ENCODE measurements at regions not wholly inside any gene's neighbourhood (a gene's known extent, or its start where the extent isn't known, plus 50 kb on each side); places are given as distances from the start of the nearest gene placed in this dataset.
"Not testable (repeated sequence)": the region's sequence is repeated elsewhere in the genome, so short reads cannot be mapped to it uniquely, and the experiment has no call there.

GRCh38 chr18:4582431-4583335 lies 127.6 kb upstream of the DLGAP1 start:
- DNase-seq (ENCODE audit: low spot score in 2 of 2) (no peak), ATAC-seq (no peak)
- Mint-ChIP-seq H3K9me3 (peaks cover 7 to 33% of the 10 kb centered on the region in 2 donors), H3K36me3 (peaks cover 7 to 8% of the 10 kb centered on the region in 2 donors), H3K27ac (no peak overlapping the region)

GRCh38 chr18:4581966-4582365 lies 126.9 kb upstream of the DLGAP1 start:
- no peak for DNase-seq (ENCODE audit: low spot score in 2 of 2)
- Mint-ChIP-seq H3K27ac (no peak overlapping the region), H3K9me3 (peaks cover 13 to 40% of the 10 kb centered on the region in 2 donors), H3K36me3 (peaks cover 7 to 14% of the 10 kb centered on the region in 2 donors)
- no peak for ATAC-seq

GRCh38 chr18:4578449-4578848 lies 123.3 kb upstream of the DLGAP1 start:
- Mint-ChIP-seq H3K9me3 (peaks cover 32 to 56% of the 10 kb centered on the region in 2 donors), H3K36me3 (peaks cover 7 to 14% of the 10 kb centered on the region in 2 donors), H3K27ac (no peak overlapping the region)
- no peak for ATAC-seq
- DNase-seq (ENCODE audit: low spot score in 2 of 2): no peak

- no peak overlapping the region for H3K27ac Mint-ChIP-seq
Observed at GRCh38 chr18:4573735-4574134, 118.6 kb upstream of the DLGAP1 start.

DNA sequence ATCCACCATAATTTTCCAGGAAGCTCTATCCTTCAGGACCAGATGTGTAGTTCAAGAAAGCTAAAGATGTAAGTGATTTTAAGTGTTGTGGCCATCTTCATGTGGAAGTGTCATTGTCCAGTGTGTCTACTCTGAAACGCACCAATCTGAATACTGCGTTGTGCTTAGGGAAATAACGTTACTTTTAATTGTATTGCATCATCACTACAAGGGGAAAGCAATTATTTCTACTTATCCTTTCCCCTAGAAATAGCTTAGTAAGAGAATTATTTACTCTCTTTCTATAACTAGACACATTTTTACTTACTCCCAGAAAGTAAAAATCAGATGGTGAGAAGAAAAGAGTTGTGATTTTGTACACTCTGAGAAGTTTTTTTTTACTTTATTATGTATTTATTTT lies 102.4 kb upstream of the DLGAP1 start:
- Mint-ChIP-seq H3K9me3 (peaks cover 8 to 12% of the 10 kb centered on the region in 2 donors), H3K27ac (no peak overlapping the region), H3K36me3 (no peaks in the 10 kb centered on the region)
- ATAC-seq (no peak), DNase-seq (ENCODE audit: low spot score in 2 of 2) (no peak)

More at GRCh38 chr18:4573735-4574134, 118.6 kb upstream of the DLGAP1 start:
- H3K9me3 Mint-ChIP-seq: peaks cover 42 to 46% of the 10 kb centered on the region in 2 donors
- ATAC-seq (no peak), DNase-seq (ENCODE audit: low spot score in 2 of 2) (no peak)
- H3K36me3 Mint-ChIP-seq: peaks cover 3 to 10% of the 10 kb centered on the region in 2 donors

- Mint-ChIP-seq H3K27ac (no peak overlapping the region), H3K36me3 (no peaks in the 10 kb centered on the region), H3K9me3 (peaks cover 3 to 5% of the 10 kb centered on the region in 2 donors)
- DNase-seq (ENCODE audit: low spot score in 2 of 2): no peak
- ATAC-seq: no peak
Observed at GRCh38 chr18:4551001-4551360, 95.9 kb upstream of the DLGAP1 start.

DNA sequence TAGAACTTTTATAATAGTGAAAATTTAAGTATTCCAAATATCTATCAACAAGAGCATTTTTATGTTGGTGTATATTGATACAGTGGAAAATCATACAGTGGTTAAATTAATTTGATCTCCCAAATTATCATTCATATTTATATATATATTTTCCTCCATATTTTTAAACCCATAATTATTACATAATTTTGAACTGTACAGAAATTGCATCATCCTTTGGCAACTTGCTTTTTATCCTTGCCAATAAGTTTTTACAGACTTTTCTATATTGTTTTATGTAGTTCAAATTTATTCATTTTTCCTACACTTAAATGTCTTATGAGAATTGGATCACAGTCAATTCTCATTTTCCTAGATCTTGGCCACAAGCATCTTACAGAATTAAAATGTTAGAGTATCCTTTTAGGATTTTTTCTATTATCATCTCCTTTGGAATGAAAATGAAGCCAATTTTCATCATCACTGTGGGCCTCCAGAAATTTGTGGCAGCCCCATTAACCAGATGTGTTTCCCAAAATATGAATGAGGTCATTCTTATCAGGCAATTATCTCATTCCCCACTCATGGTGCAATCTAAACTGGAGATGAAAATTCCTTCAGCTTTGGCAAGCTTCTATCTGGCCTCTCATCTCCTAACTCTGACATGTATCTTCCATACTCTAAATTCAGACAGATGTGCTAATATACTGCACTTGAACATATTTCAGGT lies 94.2 kb upstream of the DLGAP1 start:
- Mint-ChIP-seq H3K9me3 (peaks cover 0 to 9% of the 10 kb centered on the region in 2 donors), H3K27ac (no peak overlapping the region), H3K36me3 (no peaks in the 10 kb centered on the region)
- ATAC-seq: no peak
- DNase-seq (ENCODE audit: low spot score in 2 of 2): no peak

DNA sequence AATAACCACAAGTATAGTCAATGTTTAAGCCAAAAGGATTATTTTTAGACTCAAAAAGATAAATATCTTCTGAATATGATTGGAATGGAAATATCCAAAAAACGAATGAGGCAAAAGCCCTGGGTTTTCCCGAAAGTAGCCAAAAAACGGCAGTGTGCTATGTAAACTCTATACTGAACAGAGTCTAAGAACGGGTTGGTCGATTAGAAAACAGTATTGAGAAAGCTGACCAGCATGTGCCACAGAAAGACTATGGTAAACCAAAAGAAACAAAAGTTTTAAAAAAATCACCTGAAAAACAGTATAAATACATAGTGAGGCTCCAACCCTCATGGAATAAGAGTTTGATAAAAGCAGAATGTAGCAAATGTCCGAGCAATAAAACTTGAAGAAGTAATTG lies 92.0 kb upstream of the DLGAP1 start:
- ATAC-seq: no peak
- no peak overlapping the region for H3K27ac Mint-ChIP-seq
- H3K36me3 Mint-ChIP-seq: no peaks in the 10 kb centered on the region
- DNase-seq (ENCODE audit: low spot score in 2 of 2): no peak
- peaks cover 0 to 5% of the 10 kb centered on the region in 2 donors for H3K9me3 Mint-ChIP-seq

- no peak overlapping the region for H3K27ac Mint-ChIP-seq
- no peaks in the 10 kb centered on the region for H3K36me3 Mint-ChIP-seq
- ATAC-seq (no peak), DNase-seq (ENCODE audit: low spot score in 2 of 2) (no peak)
- H3K9me3 Mint-ChIP-seq: peaks cover 4 to 5% of the 10 kb centered on the region in 2 donors
Observed at GRCh38 chr18:4544142-4544541, 89.0 kb upstream of the DLGAP1 start.

- Mint-ChIP-seq H3K36me3 (no peaks in the 10 kb centered on the region), H3K9me3 (peaks cover 9% of the 10 kb centered on the region in 2 donors), H3K27ac (no peak overlapping the region)
- DNase-seq (ENCODE audit: low spot score in 2 of 2) (no peak), ATAC-seq (no peak)
Observed at GRCh38 chr18:4543711-4544110, 88.6 kb upstream of the DLGAP1 start.

GRCh38 chr18:4541588-4541987 lies 86.5 kb upstream of the DLGAP1 start:
- Mint-ChIP-seq H3K9me3 (peaks cover 16 to 17% of the 10 kb centered on the region in 2 donors), H3K36me3 (no peaks in the 10 kb centered on the region), H3K27ac (no peak overlapping the region)
- DNase-seq (ENCODE audit: low spot score in 2 of 2) (no peak), ATAC-seq (no peak)

DNA sequence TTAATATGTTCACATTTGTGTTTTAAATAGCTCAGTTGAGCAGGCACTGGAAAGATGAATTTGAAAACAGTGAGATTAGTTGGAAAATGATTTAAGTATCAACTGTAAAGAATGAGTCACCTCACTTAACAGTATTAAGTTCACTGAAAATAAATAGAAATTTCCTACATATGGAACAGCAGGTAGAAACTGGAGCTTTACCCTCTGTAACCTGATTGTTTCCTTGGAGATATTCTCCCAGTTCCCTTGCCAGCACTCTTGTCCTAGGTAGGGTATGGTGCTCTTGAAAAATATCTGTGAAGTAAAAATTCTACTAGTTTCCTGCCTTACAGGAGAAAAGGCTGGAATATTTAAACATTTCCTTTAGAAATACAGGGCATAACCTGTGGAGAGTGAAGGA lies 81.3 kb upstream of the DLGAP1 start:
- peaks cover 7 to 9% of the 10 kb centered on the region in 2 donors for H3K36me3 Mint-ChIP-seq
- H3K9me3 Mint-ChIP-seq: peaks cover 28 to 32% of the 10 kb centered on the region in 2 donors
- no peak for ATAC-seq
- DNase-seq (ENCODE audit: low spot score in 2 of 2): no peak
- H3K27ac Mint-ChIP-seq: no peak overlapping the region

DNA sequence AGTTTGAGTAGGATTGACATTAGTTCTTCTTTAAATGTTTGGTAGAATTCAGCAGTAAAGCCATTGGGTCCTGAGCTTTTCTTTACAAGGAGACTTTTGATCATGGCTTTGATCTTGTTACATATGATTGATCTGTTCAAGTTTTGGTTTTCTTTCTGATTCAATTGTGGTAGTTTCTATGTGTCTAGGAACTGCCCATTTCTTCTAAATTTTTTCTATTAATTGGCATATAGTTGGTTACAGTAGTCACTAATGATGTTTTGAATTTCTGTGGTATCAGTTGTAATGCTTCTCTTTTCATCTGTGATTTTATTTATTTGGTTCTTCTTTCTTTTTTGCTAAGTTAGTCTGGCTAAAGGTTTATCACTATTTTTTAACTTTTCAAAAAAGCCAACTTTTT lies 73.3 kb upstream of the DLGAP1 start:
- Mint-ChIP-seq H3K9me3 (peaks cover 21 to 26% of the 10 kb centered on the region in 2 donors), H3K27ac (no peak overlapping the region), H3K36me3 (peaks cover 4 to 5% of the 10 kb centered on the region in 2 donors)
- no peak for ATAC-seq
- no peak for DNase-seq (ENCODE audit: low spot score in 2 of 2)

GRCh38 chr18:4527826-4528225 lies 72.7 kb upstream of the DLGAP1 start:
- H3K9me3 Mint-ChIP-seq: peaks cover 17 to 24% of the 10 kb centered on the region in 2 donors
- H3K36me3 Mint-ChIP-seq: not testable (repeated sequence)

GRCh38 chr18:4524096-4524495 lies 69.0 kb upstream of the DLGAP1 start:
- no peak for DNase-seq (ENCODE audit: low spot score in 2 of 2)
- no peak for ATAC-seq
- H3K36me3 Mint-ChIP-seq: no peaks in the 10 kb centered on the region
- peaks cover 6 to 22% of the 10 kb centered on the region in 2 donors for H3K9me3 Mint-ChIP-seq
- no peak overlapping the region for H3K27ac Mint-ChIP-seq

More at GRCh38 chr18:4527826-4528225, 72.7 kb upstream of the DLGAP1 start:
- not testable (repeated sequence) for H3K27ac Mint-ChIP-seq; ATAC-seq; DNase-seq (ENCODE audit: low spot score in 2 of 2)

DNA sequence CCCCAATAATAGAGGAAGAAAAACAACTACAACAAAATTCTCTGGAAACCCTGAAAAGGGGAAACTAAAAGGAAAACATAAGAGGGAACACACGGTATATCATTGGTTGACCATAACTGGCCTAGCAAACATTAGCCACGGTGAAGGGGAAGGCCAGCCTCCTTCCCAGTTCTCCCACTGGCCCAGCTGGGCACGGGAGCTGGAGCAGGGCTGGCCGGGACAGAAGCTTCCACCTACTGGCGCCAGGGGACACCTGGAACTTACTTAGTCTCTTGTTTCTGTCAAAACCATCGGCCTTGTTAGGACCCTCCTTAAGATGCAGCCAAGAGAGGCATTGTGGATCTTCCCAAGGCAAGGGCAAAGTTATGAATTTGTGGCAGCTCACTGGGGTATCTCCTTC lies 56.1 kb upstream of the DLGAP1 start:
- DNase-seq (ENCODE audit: low spot score in 2 of 2) (no peak), ATAC-seq (no peak)
- Mint-ChIP-seq H3K36me3 (no peaks in the 10 kb centered on the region), H3K9me3 (peaks cover 6 to 18% of the 10 kb centered on the region in 2 donors), H3K27ac (no peak overlapping the region)

DNA sequence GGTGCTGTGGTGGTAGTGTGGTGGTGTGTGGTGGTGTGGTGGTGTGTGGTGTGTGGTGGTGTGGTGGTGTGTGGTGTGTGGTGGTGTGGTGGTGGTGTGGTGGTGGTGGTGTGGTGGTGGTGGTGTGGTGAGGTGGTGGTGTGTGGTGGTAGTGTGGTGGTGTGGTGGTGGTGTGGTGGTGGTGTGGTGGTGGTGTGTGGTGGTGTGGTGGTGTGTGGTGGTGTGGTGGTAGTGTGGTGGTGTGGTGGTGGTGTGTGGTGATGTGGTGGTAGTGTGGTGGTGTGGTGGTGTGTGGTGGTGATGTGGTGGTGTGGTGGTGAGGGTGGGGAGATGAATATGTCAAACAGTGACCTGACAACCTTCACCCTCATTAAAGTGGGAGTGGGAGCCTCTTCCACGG lies 55.6 kb upstream of the DLGAP1 start:
- Mint-ChIP-seq H3K36me3 (no peaks in the 10 kb centered on the region), H3K9me3 (peaks cover 6 to 15% of the 10 kb centered on the region in 2 donors), H3K27ac (no peak overlapping the region)
- DNase-seq (ENCODE audit: low spot score in 2 of 2): no peak
- ATAC-seq: peak in 1 of 2 donors; percentile 31

Measured in activated naive CD4-positive, alpha-beta T cell treated with anti-CD3 and anti-CD28 coated beads, Interleukin-2, amount 50 U/mL, for 72 hours (primary cell).